CD14-positive monocyte (primary cell): ENCODE measurements at regions not wholly inside any gene's neighbourhood (a gene's known extent, or its start where the extent isn't known, plus 50 kb on each side); places are given as distances from the start of the nearest gene placed in this dataset.

Source experiments
- DNase-seq, 3 donors: peaks; one replicate each; pipeline ENCODE4 v3.0.0-alpha.2; 2011 to 2022
- H2AFZ ChIP-seq: 2 replicates; pipeline ENCODE4 v1.6.0; 2012; ENCODE audit warnings: mild to moderate bottlenecking, low read depth, low read length, inconsistent platforms; ENCODE audit not compliant: insufficient read depth, poor library complexity, severe bottlenecking
- H3K27ac ChIP-seq, 2 donors: 1 replicate in 1 of 2; 2 replicates in 1 of 2; pipeline ENCODE4 v1.5.1; 2012 to 2013; ENCODE audit warnings: low read length in 2 of 2, control low read depth in 1 of 2, inconsistent platforms in 1 of 2, low read depth in 1 of 2, mild to moderate bottlenecking in 1 of 2
- H3K27me3 ChIP-seq, 2 donors: one replicate each; pipeline versions ENCODE4 v1.6.0 to v1.6.1; 2011 to 2013; ENCODE audit warnings: low read length in 2 of 2; ENCODE audit not compliant: control insufficient read depth in 2 of 2, insufficient read depth in 2 of 2
- H3K36me3 ChIP-seq, 2 donors: replicated peaks in 1 of 2; 1 replicate in 1 of 2; 2 replicates in 1 of 2; pipeline versions ENCODE4 v1.5.1 to v1.6.1; 2012 to 2013; ENCODE audit warnings: low read length in 2 of 2, control low read depth in 1 of 2, inconsistent platforms in 1 of 2, mild to moderate bottlenecking in 1 of 2; ENCODE audit not compliant: insufficient read depth in 2 of 2, control insufficient read depth in 1 of 2
- H3K4me1 ChIP-seq, 2 donors: 1 replicate in 1 of 2; 2 replicates in 1 of 2; pipeline versions ENCODE4 v1.5.1 to v1.6.1; 2012 to 2013; ENCODE audit warnings: low read length in 2 of 2, control low read depth in 1 of 2, inconsistent platforms in 1 of 2, mild to moderate bottlenecking in 1 of 2, moderate library complexity in 1 of 2; ENCODE audit not compliant: insufficient read depth in 2 of 2, control insufficient read depth in 1 of 2
- H3K4me2 ChIP-seq: replicated peaks from 2 replicates; pipeline ENCODE3; 2012; ENCODE audit warnings: low read length, moderate library complexity, mild to moderate bottlenecking; ENCODE audit not compliant: poor library complexity, severe bottlenecking; ENCODE audit errors: extremely low read depth
- H3K4me3 ChIP-seq, 3 experiments: fragments of 200-600 bp in 1 of 3; sonication (generic) in 1 of 3; replicated peaks in 1 of 3; 1 replicate in 2 of 3; 2 replicates in 1 of 3; pipeline ENCODE4 v1.5.1; 2011 to 2013; ENCODE audit warnings: low read length in 3 of 3, mild to moderate bottlenecking in 3 of 3, control low read depth in 2 of 3, low read depth in 2 of 3, inconsistent platforms in 1 of 3, moderate library complexity in 1 of 3
- H3K79me2 ChIP-seq: 2 replicates; pipeline ENCODE4 v1.6.0; 2012; ENCODE audit warnings: mild to moderate bottlenecking, control low read depth, inconsistent platforms, low read length, moderate library complexity; ENCODE audit not compliant: insufficient read depth
- H3K9ac ChIP-seq: 2 replicates; pipeline ENCODE4 v1.6.0; 2017; ENCODE audit warnings: low read length, mild to moderate bottlenecking; ENCODE audit not compliant: insufficient read depth, poor library complexity, severe bottlenecking
- H3K9me3 ChIP-seq, 2 donors: replicated peaks in 1 of 2; 1 replicate in 1 of 2; 2 replicates in 1 of 2; pipeline versions ENCODE4 v1.5.1 to v1.6.1; 2012 to 2013; ENCODE audit warnings: low read length in 2 of 2, control low read depth in 1 of 2; ENCODE audit not compliant: control insufficient read depth in 1 of 2, insufficient read depth in 1 of 2
- H4K20me1 ChIP-seq: 2 replicates; pipeline ENCODE4 v1.6.0; 2012; ENCODE audit warnings: mild to moderate bottlenecking, low read length, control low read depth, moderate library complexity; ENCODE audit not compliant: insufficient read depth
- H3K27ac Mint-ChIP-seq, 7 donors: one replicate each; pipeline ENCODE4 v1.8.0; 2020; ENCODE audit warnings: mild to moderate bottlenecking in 7 of 7, mixed read lengths in 7 of 7, moderate library complexity in 6 of 7, inconsistent platforms in 2 of 7
- H3K27me3 Mint-ChIP-seq, 3 donors: one replicate each; pipeline ENCODE4 v1.8.0; 2021 to 2022; ENCODE audit warnings: low read depth in 3 of 3, mild to moderate bottlenecking in 3 of 3, mixed read lengths in 3 of 3, moderate library complexity in 3 of 3, inconsistent platforms in 1 of 3
- H3K36me3 Mint-ChIP-seq, 2 donors: one replicate each; pipeline ENCODE4 v1.8.0; 2020; ENCODE audit warnings: mixed read lengths in 2 of 2, inconsistent platforms in 1 of 2, mild to moderate bottlenecking in 1 of 2
- H3K4me1 Mint-ChIP-seq: one replicate; pipeline ENCODE4 v1.8.0; 2020; ENCODE audit warnings: mild to moderate bottlenecking, mixed read lengths
- H3K4me3 Mint-ChIP-seq, 2 donors: one replicate each; pipeline ENCODE4 v1.8.0; 2020; ENCODE audit warnings: mild to moderate bottlenecking in 2 of 2, mixed read lengths in 2 of 2, moderate library complexity in 1 of 2
- H3K9me3 Mint-ChIP-seq, 7 donors: one replicate each; pipeline ENCODE4 v1.8.0; 2020 to 2022; ENCODE audit warnings: mixed read lengths in 7 of 7, mild to moderate bottlenecking in 6 of 7, moderate library complexity in 6 of 7, inconsistent platforms in 2 of 7
- CTCF ChIP-seq: fragments of 200-600 bp; IDR thresholded peaks from one replicate; pipeline ENCODE4 v1.8.0; 2022; ENCODE audit warnings: antibody characterized with exemption, mild to moderate bottlenecking
- WGBS: methylation state at CpG from one replicate; pipeline ENCODE4 v1.1.5; 2013; ENCODE audit warnings: missing lambda C conversion rate; ENCODE audit not compliant: insufficient coverage; 5-methylcytosine and 5-hydroxymethylcytosine counted together
- intact Hi-C, 2 donors: fragments of 100-400 bp; cut with micrococcal nuclease; formaldehyde crosslinking; loops; one replicate each; pipeline versions ENCODE4 v1.15.0 to v1.15.1; 2023

GRCh38 chr18:2380101-2380500, 191.2 kb downstream of the METTL4 start:
- Mint-ChIP-seq H3K9me3 (peaks cover 0 to 4% (median 2%) of the 10 kb centered on the region in 7 donors), H3K4me1 (no peaks in the 10 kb centered on the region), H3K27ac (no peak overlapping the region), H3K4me3 (no peak overlapping the region), H3K36me3 (no peaks in the 10 kb centered on the region), H3K27me3 (peaks cover 2 to 7% (median 6%) of the 10 kb centered on the region in 3 donors)
- Histone ChIP-seq H4K20me1 (no peaks in the 10 kb centered on the region), H3K9ac (no peak overlapping the region), H3K4me3 (no peak overlapping the region), H3K4me2 (no peak overlapping the region), H3K36me3 (no peaks in the 10 kb centered on the region), H3K27me3 (no peaks in the 10 kb centered on the region), H3K4me1 (no peaks in the 10 kb centered on the region), H3K9me3 (no peaks in the 10 kb centered on the region), H2AFZ (no peak overlapping the region), H3K79me2 (no peaks in the 10 kb centered on the region), H3K27ac (no peak overlapping the region)
- WGBS = no CpG with 5 or more reads among the region's 2 CpGs
- TF ChIP-seq CTCF = no peak
- no peak for DNase-seq
- intact Hi-C loops = no loop called here

GRCh38 chr18:2381539-2381938, 189.8 kb downstream of the METTL4 start:
- no peak overlapping the region for H3K9ac ChIP-seq
- H3K4me3 ChIP-seq = no peak overlapping the region
- no peak for TF ChIP-seq CTCF
- peaks cover 2 to 7% (median 6%) of the 10 kb centered on the region in 3 donors for H3K27me3 Mint-ChIP-seq
- peaks cover 0 to 4% (median 0%) of the 10 kb centered on the region in 7 donors for H3K9me3 Mint-ChIP-seq
- intact Hi-C loops = no loop called here
- WGBS = 80% methylated on average over 1 of the region's 2 CpGs
- H3K79me2 ChIP-seq = no peaks in the 10 kb centered on the region
- H3K36me3 Mint-ChIP-seq = no peaks in the 10 kb centered on the region
- no peaks in the 10 kb centered on the region for H3K4me1 ChIP-seq
- no peak overlapping the region for H3K4me2 ChIP-seq
- no peak overlapping the region for H3K4me3 Mint-ChIP-seq
- no peak overlapping the region for H3K27ac Mint-ChIP-seq
- H3K9me3 ChIP-seq = no peaks in the 10 kb centered on the region
- no peaks in the 10 kb centered on the region for H3K4me1 Mint-ChIP-seq
- no peaks in the 10 kb centered on the region for H3K27me3 ChIP-seq
- no peaks in the 10 kb centered on the region for H4K20me1 ChIP-seq
- DNase-seq = no peak
- no peak overlapping the region for H3K27ac ChIP-seq
- H3K36me3 ChIP-seq = no peaks in the 10 kb centered on the region
- no peak overlapping the region for H2AFZ ChIP-seq
